B cell (primary cell): ENCODE measurements at regions not wholly inside any gene's neighbourhood (a gene's known extent, or its start where the extent isn't known, plus 50 kb on each side); places are given as distances from the start of the nearest gene placed in this dataset.

Experiments used
- CTCF ChIP-seq: fragments of 200-600 bp; IDR thresholded peaks from one replicate; pipeline ENCODE4 v1.8.0; 2022; ENCODE audit warnings: antibody characterized with exemption, mild to moderate bottlenecking
- EZH2 ChIP-seq: IDR thresholded peaks from 2 replicates; pipeline ENCODE4 v1.6.1; 2012; ENCODE audit warnings: borderline replicate concordance, low read depth, mild to moderate bottlenecking, moderate library complexity, low read length; ENCODE audit not compliant: insufficient read depth, poor library complexity, severe bottlenecking

- TF ChIP-seq CTCF = no peak
- no peak for TF ChIP-seq EZH2
Observed at GRCh38 chr13:40478775-40479174, 187.7 kb downstream of the FOXO1 start.
